ENCODE measurements at regions not wholly inside any gene's neighbourhood (a gene's known extent, or its start where the extent isn't known, plus 50 kb on each side); places are given as distances from the start of the nearest gene placed in this dataset.

- TF ChIP-seq CTCF (conservative IDR thresholded peaks at IDR 0.05): no peak
- Histone ChIP-seq H2AK5ac (ENCODE audit: insufficient read length, low read length) (no peak overlapping the region), H2BK12ac (ENCODE audit: insufficient read length, low read depth, low read length) (no peak overlapping the region), H3K14ac (ENCODE audit: insufficient read depth, low read length) (no peak overlapping the region), H2AFZ (ENCODE audit: low read length) (no peak overlapping the region), H4K20me1 (ENCODE audit: control insufficient read depth, insufficient read depth, insufficient read length) (no peaks in the 10 kb centered on the region), H3K23ac (ENCODE audit: insufficient read length, low read depth, low read length) (no peak overlapping the region), H3K9me3 (ENCODE audit: control insufficient read depth, low read depth, low read length) (no peaks in the 10 kb centered on the region), H3K27ac (ENCODE audit: insufficient read length, low read depth, low read length) (no peak overlapping the region), H4K91ac (ENCODE audit: insufficient read length, low read depth, low read length) (no peak overlapping the region), H3K79me1 (ENCODE audit: insufficient read depth, low read depth, low read length, poor library complexity, severe bottlenecking) (no peaks in the 10 kb centered on the region), H3K79me2 (ENCODE audit: insufficient read depth, low read length) (no peaks in the 10 kb centered on the region), H4K5ac (ENCODE audit: insufficient read length, low read depth, low read length) (no peak overlapping the region), H3K9ac (ENCODE audit: extremely low read depth, insufficient read length, low read length) (no peak overlapping the region), H2BK15ac (ENCODE audit: low read depth, low read length) (no peak overlapping the region), H3T11ph (ENCODE audit: low read length) (no peak overlapping the region), H2BK5ac (ENCODE audit: insufficient read length, low read length) (no peak overlapping the region), H3K27me3 (ENCODE audit: insufficient read depth, low read length) (no peaks in the 10 kb centered on the region), H3K56ac (ENCODE audit: insufficient read length, low read depth, low read length) (no peak overlapping the region), H3K18ac (ENCODE audit: insufficient read length, low read depth, low read length) (no peak overlapping the region), H3K4ac (ENCODE audit: low read depth, low read length) (no peak overlapping the region), H4K8ac (replicated peaks; ENCODE audit: insufficient read length, low read depth, low read length) (no peak overlapping the region), H2BK20ac (ENCODE audit: low read depth, low read length, poor library complexity, severe bottlenecking) (no peak overlapping the region), H3K4me1 (ENCODE audit: insufficient read depth, low read length) (peaks cover 3% of the 10 kb centered on the region; the same call in 1 of the 2 replicates), H3K23me2 (ENCODE audit: insufficient read length, low read depth, low read length, poor library complexity, severe bottlenecking) (no peaks in the 10 kb centered on the region), H2BK120ac (ENCODE audit: low read depth, low read length, poor library complexity, severe bottlenecking) (no peak overlapping the region), H3K4me2 (ENCODE audit: insufficient read depth, insufficient read length, low read length) (no peak overlapping the region)
- Mint-ChIP-seq H3K4me1 (peaks cover 20 to 22% of the 10 kb centered on the region in 2 experiments), H3K27ac (no peak overlapping the region), H3K36me3 (ENCODE audit: insufficient read depth in 1 of 3, low read depth in 3 of 3) (no peaks in the 10 kb centered on the region; a peak in 1 of 7 replicates), H3K9me3 (peaks cover 0 to 5% of the 10 kb centered on the region in 2 experiments; a peak in 1 of 5 replicates), H3K4me3 (no peak overlapping the region), H3K27me3 (ENCODE audit: low read depth) (no peaks in the 10 kb centered on the region)
- no peak for DNase-seq
- no CpG with 5 or more reads among the region's 2 CpGs for WGBS (ENCODE audit: extremely low coverage, insufficient read length, low lambda C conversion rate)
Observed at GRCh38 chr6:8187209-8187608, 84.9 kb upstream of the EEF1E1 start.

Measured in H9 (cell line).